ENCODE measurements at regions not wholly inside any gene's neighbourhood (a gene's known extent, or its start where the extent isn't known, plus 50 kb on each side); places are given as distances from the start of the nearest gene placed in this dataset.
"Not testable (repeated sequence)": the region's sequence is repeated elsewhere in the genome, so short reads cannot be mapped to it uniquely, and the experiment has no call there.

GRCh38 chr3:20250314-20250713 lies 64.3 kb upstream of the SGO1 start:
- DNase-seq (ENCODE audit: low read depth) = no peak

GRCh38 chr3:20246662-20247061 lies 60.7 kb upstream of the SGO1 start:
- no peak for DNase-seq (ENCODE audit: low read depth)

- DNase-seq (ENCODE audit: low read depth) = no peak
These were observed 59.8 kb upstream of the SGO1 start for GRCh38 chr3:20245781-20246180.

DNA sequence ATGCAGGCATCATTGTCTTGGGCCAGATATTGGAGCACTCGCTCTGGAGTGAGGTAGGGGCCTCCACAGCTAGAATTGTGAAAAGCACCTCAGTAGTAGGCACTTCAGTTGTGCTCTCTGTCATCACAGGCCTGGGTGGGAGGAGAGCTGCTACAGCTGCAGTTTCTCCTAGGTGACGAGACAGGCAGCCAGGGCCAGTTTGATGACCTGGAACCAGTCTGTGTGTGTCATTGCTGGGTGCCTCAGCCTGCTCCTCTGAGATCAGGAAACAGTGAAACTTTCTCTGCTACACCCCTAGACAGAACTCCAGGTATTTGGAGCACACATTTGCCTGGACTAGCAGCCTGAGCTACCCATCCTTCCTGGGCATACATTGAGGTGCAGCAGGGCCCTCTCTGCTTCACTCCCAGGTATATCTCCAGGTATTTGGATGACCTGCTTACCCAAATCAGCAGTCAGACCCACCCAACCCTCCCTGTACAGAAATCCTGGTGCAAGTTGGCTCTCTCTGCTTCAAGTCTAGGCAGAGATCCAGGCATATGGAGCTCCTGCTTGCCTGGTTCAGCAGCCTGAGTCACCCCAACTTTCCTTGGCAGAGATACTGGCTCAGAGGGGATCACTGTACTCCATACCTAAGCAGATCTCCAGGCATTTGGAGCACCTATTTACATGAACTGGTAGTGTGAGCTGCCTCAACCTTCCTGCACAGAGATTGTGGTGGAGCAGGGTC lies 54.3 kb upstream of the SGO1 start:
- no peak for DNase-seq (ENCODE audit: low read depth)

GRCh38 chr3:20238199-20238598 lies 52.2 kb upstream of the SGO1 start:
- not testable (repeated sequence) for DNase-seq (ENCODE audit: low read depth)

- DNase-seq (ENCODE audit: low read depth) = no peak
These were observed 50.6 kb upstream of the SGO1 start for GRCh38 chr3:20236603-20237002.
